ENCODE measurements at regions not wholly inside any gene's neighbourhood (a gene's known extent, or its start where the extent isn't known, plus 50 kb on each side); places are given as distances from the start of the nearest gene placed in this dataset.

GRCh38 chr16:86775511-86775921 lies 197.2 kb downstream of the FOXL1 start:
- no peak for DNase-seq (ENCODE audit: low read depth)
- no peak for TF ChIP-seq CTCF (conservative IDR thresholded peaks at IDR 0.05; ENCODE audit: low read depth, low read length)
- H3K4me3 ChIP-seq (ENCODE audit: low read length): no peak overlapping the region

- TF ChIP-seq CTCF (conservative IDR thresholded peaks at IDR 0.05; ENCODE audit: low read depth, low read length): no peak
- no peak overlapping the region for H3K4me3 ChIP-seq (ENCODE audit: low read length)
- no peak for DNase-seq (ENCODE audit: low read depth)
Measured at GRCh38 chr16:86777381-86777946, 199.1 kb downstream of the FOXL1 start.

- no peak for DNase-seq (ENCODE audit: low read depth)
- TF ChIP-seq CTCF (conservative IDR thresholded peaks at IDR 0.05; ENCODE audit: low read depth, low read length): no peak
- no peak overlapping the region for H3K4me3 ChIP-seq (ENCODE audit: low read length)
Measured at GRCh38 chr16:86778108-86778745, 199.9 kb downstream of the FOXL1 start.

- TF ChIP-seq CTCF (conservative IDR thresholded peaks at IDR 0.05; ENCODE audit: low read depth, low read length): no peak
- H3K4me3 ChIP-seq (ENCODE audit: low read length): no peak overlapping the region
- no peak for DNase-seq (ENCODE audit: low read depth)
Measured at GRCh38 chr16:86778978-86779377, 200.6 kb downstream of the FOXL1 start.

GRCh38 chr16:86781046-86781445 lies 202.7 kb downstream of the FOXL1 start:
- DNase-seq (ENCODE audit: low read depth): no peak
- H3K4me3 ChIP-seq (ENCODE audit: low read length): no peak overlapping the region
- TF ChIP-seq CTCF (conservative IDR thresholded peaks at IDR 0.05; ENCODE audit: low read depth, low read length): no peak

- no peak overlapping the region for H3K4me3 ChIP-seq (ENCODE audit: low read length)
- DNase-seq (ENCODE audit: low read depth): no peak
- TF ChIP-seq CTCF (conservative IDR thresholded peaks at IDR 0.05; ENCODE audit: low read depth, low read length): no peak
Measured at GRCh38 chr16:86783636-86784626, 205.6 kb downstream of the FOXL1 start.
